Omental fat pad (tissue), 3 donors: ENCODE measurements at regions not wholly inside any gene's neighbourhood (a gene's known extent, or its start where the extent isn't known, plus 50 kb on each side); places are given as distances from the start of the nearest gene placed in this dataset.

Experiments
- ATAC-seq: fragments of 150-250 bp; one replicate; pipeline ENCODE4 v1.9.1; 2016; ENCODE audit warnings: mild to moderate bottlenecking, moderate library complexity; ENCODE audit not compliant: low FRiP score
- DNase-seq: peaks from one replicate; pipeline ENCODE4 v3.0.0-alpha.2; 2019; ENCODE audit warnings: low spot score
- CTCF ChIP-seq, 3 donors: fragments of 450-650 bp; IDR thresholded peaks; one replicate each; pipeline ENCODE4 v1.5.1; 2016 to 2017; ENCODE audit warnings: antibody characterized with exemption in 3 of 3, mild to moderate bottlenecking in 3 of 3, moderate library complexity in 2 of 3

DNA sequence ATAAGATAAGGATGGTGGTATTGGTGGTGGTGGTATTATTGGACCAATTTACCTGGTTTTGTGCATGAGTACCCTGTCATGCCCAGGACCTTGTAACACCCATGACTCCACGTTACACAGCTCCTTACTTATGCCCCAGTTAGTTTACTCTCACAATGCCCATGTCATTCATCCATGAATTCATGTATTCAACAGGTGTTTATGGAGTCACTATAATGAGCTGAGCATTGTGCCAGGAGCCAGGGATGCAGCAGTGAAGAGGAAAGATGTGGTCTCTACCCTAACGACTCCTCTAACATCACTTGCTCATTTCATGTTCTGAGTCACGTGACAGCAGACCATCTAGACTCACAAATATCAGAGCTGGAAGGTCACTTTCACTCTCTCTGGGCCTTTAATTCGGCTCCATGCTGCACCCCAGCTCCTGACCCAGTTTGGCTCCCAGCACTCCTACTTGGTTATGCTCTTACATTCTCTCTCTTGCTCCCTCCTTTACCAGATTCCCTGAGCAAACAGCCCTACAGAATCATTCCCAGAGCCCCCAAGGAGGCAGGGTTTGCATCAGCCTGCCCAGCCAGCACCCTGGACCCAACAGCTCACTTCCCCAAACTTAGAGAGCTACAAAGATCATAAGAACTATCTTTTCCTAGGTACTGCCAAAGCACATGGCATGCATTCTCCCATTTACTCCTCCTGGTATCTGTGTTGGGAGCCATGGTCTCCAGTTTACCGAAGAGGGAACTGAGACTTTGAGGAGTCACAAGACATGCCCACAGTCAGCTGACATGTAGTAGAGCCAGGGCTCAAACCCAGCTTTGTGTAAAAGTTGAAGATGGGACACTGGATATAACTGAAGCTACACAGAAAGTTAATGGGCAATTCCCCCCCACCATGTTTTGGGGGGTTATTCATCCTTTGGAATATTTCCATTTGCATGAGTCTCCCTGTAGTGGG, 449.9 kb downstream of the LRATD1 start:
- DNase-seq (no peak), ATAC-seq (no peak)
- TF ChIP-seq CTCF (IDR thresholded peaks at IDR 0.05): no peak

GRCh38 chr2:15084826-15085489, 452.4 kb downstream of the LRATD1 start:
- TF ChIP-seq CTCF (IDR thresholded peaks at IDR 0.05): no peak
- ATAC-seq: no peak
- DNase-seq: no peak

- DNase-seq (no peak), ATAC-seq (no peak)
- no peak for TF ChIP-seq CTCF (IDR thresholded peaks at IDR 0.05)
These were observed 459.7 kb downstream of the LRATD1 start for GRCh38 chr2:15092181-15092580.

DNA sequence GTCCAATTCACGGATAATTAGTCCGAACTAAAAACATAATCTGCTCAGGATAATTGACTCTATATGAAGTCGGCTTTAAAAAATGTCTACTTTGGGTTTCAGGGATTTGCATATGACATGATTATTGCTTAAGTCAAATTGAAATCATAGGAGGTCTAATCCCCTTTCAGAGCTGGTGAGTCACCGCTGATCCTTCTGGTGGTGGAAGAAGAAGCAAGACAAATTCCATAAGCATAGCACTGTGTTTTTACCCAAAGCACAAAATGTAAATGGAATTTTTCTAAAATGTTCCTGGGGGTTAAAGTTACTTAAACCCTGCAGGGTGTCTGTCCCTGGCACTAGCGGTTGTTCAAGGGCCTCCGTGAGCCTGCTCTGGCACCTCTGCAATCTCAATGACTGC, 460.2 kb downstream of the LRATD1 start:
- ATAC-seq (no peak), DNase-seq (no peak)
- TF ChIP-seq CTCF (IDR thresholded peaks at IDR 0.05): no peak

- TF ChIP-seq CTCF (IDR thresholded peaks at IDR 0.05): no peak
- DNase-seq: no peak
- no peak for ATAC-seq
These were observed 461.6 kb downstream of the LRATD1 start for GRCh38 chr2:15094161-15094560.

GRCh38 chr2:15096873-15097272, 464.3 kb downstream of the NBAS start:
- no peak for TF ChIP-seq CTCF (IDR thresholded peaks at IDR 0.05)
- ATAC-seq (no peak), DNase-seq (no peak)
